C4-2B (cell line): ENCODE measurements at regions not wholly inside any gene's neighbourhood (a gene's known extent, or its start where the extent isn't known, plus 50 kb on each side); places are given as distances from the start of the nearest gene placed in this dataset.

Experiments used
- ZFX ChIP-seq: fragments of 450-650 bp; IDR thresholded peaks from 2 replicates; pipeline ENCODE4 v1.6.1; 2017
- TF ChIP-seq, protein P1 (sequence below): fragments of 450-650 bp; conservative IDR thresholded peaks from 2 replicates; pipeline ENCODE4 v1.5.1; 2017; ENCODE audit warnings: mild to moderate bottlenecking

GRCh38 chr6:40907198-40907701 is 131.8 kb downstream of the UNC5CL start:
- TF ChIP-seq, protein P1, sequence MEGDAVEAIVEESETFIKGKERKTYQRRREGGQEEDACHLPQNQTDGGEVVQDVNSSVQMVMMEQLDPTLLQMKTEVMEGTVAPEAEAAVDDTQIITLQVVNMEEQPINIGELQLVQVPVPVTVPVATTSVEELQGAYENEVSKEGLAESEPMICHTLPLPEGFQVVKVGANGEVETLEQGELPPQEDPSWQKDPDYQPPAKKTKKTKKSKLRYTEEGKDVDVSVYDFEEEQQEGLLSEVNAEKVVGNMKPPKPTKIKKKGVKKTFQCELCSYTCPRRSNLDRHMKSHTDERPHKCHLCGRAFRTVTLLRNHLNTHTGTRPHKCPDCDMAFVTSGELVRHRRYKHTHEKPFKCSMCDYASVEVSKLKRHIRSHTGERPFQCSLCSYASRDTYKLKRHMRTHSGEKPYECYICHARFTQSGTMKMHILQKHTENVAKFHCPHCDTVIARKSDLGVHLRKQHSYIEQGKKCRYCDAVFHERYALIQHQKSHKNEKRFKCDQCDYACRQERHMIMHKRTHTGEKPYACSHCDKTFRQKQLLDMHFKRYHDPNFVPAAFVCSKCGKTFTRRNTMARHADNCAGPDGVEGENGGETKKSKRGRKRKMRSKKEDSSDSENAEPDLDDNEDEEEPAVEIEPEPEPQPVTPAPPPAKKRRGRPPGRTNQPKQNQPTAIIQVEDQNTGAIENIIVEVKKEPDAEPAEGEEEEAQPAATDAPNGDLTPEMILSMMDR, result no peak
- no peak for TF ChIP-seq ZFX
